ENCODE measurements at regions not wholly inside any gene's neighbourhood (a gene's known extent, or its start where the extent isn't known, plus 50 kb on each side); places are given as distances from the start of the nearest gene placed in this dataset.

GRCh38 chr4:144295286-144295995 lies 154.9 kb upstream of the GYPA start:
- H3K27ac ChIP-seq (ENCODE audit: low read depth in 1 of 2, low read length in 2 of 2): no peak overlapping the region
- WGBS, 2 donors: 80 to 87% methylated on average over 8 of the region's 8 CpGs
- H3K4me3 ChIP-seq (ENCODE audit: low read length in 2 of 2): no peak overlapping the region
- no peaks in the 10 kb centered on the region for H3K27me3 ChIP-seq (ENCODE audit: control insufficient read depth in 1 of 2, insufficient read depth in 2 of 2, low read length in 1 of 2)
- ATAC-seq (ENCODE audit: low FRiP score) (no peak), DNase-seq (no peak)
- no peaks in the 10 kb centered on the region for H3K9me3 ChIP-seq (ENCODE audit: control insufficient read depth, low read length)
- no peaks in the 10 kb centered on the region for H3K36me3 ChIP-seq (ENCODE audit: control insufficient read depth in 1 of 2, insufficient read depth in 2 of 2, low read length in 1 of 2)
- intact Hi-C loops (cut with DNase I): no loop called here
- H3K4me1 ChIP-seq (ENCODE audit: control insufficient read depth in 1 of 2, insufficient read depth in 2 of 2, low read length in 2 of 2): no peaks in the 10 kb centered on the region

- Histone ChIP-seq H3K4me1 (ENCODE audit: control insufficient read depth in 1 of 2, insufficient read depth in 2 of 2, low read length in 2 of 2) (no peaks in the 10 kb centered on the region), H3K27me3 (ENCODE audit: control insufficient read depth in 1 of 2, insufficient read depth in 2 of 2, low read length in 1 of 2) (no peaks in the 10 kb centered on the region), H3K9me3 (ENCODE audit: control insufficient read depth, low read length) (no peaks in the 10 kb centered on the region), H3K27ac (ENCODE audit: low read depth in 1 of 2, low read length in 2 of 2) (no peak overlapping the region), H3K4me3 (ENCODE audit: low read length in 2 of 2) (no peak overlapping the region), H3K36me3 (ENCODE audit: control insufficient read depth in 1 of 2, insufficient read depth in 2 of 2, low read length in 1 of 2) (no peaks in the 10 kb centered on the region)
- intact Hi-C loops (cut with DNase I): no loop called here
- ATAC-seq (ENCODE audit: low FRiP score): no peak
- DNase-seq: no peak
- WGBS, 2 donors: 92 to 100% methylated on average over 2 of the region's 2 CpGs
Observed at GRCh38 chr4:144296941-144297340, 156.4 kb upstream of the GYPA start.

- intact Hi-C loops (cut with DNase I): no loop called here
- H3K4me1 ChIP-seq (ENCODE audit: control insufficient read depth in 1 of 2, insufficient read depth in 2 of 2, low read length in 2 of 2): no peaks in the 10 kb centered on the region
- 32 to 40% methylated on average over 3 of the region's 3 CpGs for WGBS, 2 donors
- no peaks in the 10 kb centered on the region for H3K36me3 ChIP-seq (ENCODE audit: control insufficient read depth in 1 of 2, insufficient read depth in 2 of 2, low read length in 1 of 2)
- H3K4me3 ChIP-seq (ENCODE audit: low read length in 2 of 2): no peak overlapping the region
- no peak overlapping the region for H3K27ac ChIP-seq (ENCODE audit: low read depth in 1 of 2, low read length in 2 of 2)
- no peak for ATAC-seq (ENCODE audit: low FRiP score)
- H3K9me3 ChIP-seq (ENCODE audit: control insufficient read depth, low read length): no peaks in the 10 kb centered on the region
- no peaks in the 10 kb centered on the region for H3K27me3 ChIP-seq (ENCODE audit: control insufficient read depth in 1 of 2, insufficient read depth in 2 of 2, low read length in 1 of 2)
- DNase-seq: no peak
Observed at GRCh38 chr4:144298519-144298918, 158.0 kb upstream of the GYPA start.

DNA sequence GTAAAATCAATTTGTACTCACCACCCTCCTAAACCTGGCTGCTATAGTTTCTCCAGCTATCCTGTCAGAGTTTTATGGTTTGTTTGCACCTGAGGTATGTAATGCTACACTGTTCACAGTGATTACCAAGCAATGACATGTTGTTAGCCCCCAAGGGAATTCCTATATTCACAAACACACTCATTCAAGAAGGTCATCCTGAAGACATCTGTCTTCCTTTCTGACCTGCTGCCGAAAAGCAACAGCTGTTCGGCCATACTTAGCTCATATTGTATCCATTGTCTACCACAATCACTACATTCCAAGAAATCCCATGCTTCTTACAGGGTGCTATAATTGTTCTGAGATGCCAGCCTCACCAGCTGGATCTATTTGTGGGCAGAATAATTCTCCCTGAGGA lies 160.1 kb upstream of the GYPA start:
- DNase-seq: no peak
- intact Hi-C loops (cut with DNase I): no loop called here
- no peak for ATAC-seq (ENCODE audit: low FRiP score)

DNA sequence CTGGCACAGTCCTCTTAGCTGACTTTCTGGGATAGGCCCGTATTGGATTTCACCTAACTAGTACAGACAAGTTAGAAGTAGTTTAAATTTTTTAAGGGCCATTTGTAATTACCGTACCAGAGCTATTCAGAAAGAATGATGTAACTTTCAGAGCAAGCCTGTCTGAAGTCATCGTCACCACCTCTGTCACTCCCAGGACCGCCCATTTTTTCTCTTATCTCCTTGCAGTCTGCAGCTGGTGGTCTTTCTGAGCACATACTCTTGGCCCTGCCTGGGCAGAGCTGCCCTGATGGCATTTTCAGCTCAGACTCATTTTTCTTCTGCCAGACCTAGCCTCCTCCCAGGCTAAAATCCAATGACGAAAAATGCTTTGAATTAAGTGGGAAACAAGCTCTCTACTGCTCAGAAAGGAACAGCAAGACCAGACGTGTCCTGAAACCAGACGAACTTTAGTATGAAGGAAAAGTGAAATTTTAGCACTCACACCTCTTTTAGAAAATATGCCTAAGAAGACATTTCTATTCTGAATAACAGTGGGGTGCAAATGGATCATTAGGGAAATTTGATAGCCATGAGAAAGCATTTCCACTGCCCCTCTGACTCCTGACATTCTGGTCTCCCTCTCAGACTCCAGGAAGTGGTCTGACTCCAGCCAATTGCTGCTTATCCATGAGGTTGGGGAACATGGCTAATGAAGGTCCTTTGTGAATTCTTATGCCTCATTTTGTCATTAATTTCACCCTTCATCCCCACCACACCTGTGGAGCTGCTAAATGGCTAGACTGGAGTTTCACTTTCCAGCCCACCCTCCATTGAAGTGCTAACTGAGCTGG lies 162.4 kb upstream of the GYPA start:
- H3K36me3 ChIP-seq (ENCODE audit: control insufficient read depth in 1 of 2, insufficient read depth in 2 of 2, low read length in 1 of 2): no peaks in the 10 kb centered on the region
- H3K4me3 ChIP-seq (ENCODE audit: low read length in 2 of 2): no peak overlapping the region
- H3K27me3 ChIP-seq (ENCODE audit: control insufficient read depth in 1 of 2, insufficient read depth in 2 of 2, low read length in 1 of 2): no peaks in the 10 kb centered on the region
- intact Hi-C loops (cut with DNase I): no loop called here
- DNase-seq: no peak
- no peaks in the 10 kb centered on the region for H3K4me1 ChIP-seq (ENCODE audit: control insufficient read depth in 1 of 2, insufficient read depth in 2 of 2, low read length in 2 of 2)
- 45 to 46% methylated on average over 7 of the region's 7 CpGs for WGBS, 2 donors
- no peak overlapping the region for H3K27ac ChIP-seq (ENCODE audit: low read depth in 1 of 2, low read length in 2 of 2)
- H3K9me3 ChIP-seq (ENCODE audit: control insufficient read depth, low read length): no peaks in the 10 kb centered on the region
- no peak for ATAC-seq (ENCODE audit: low FRiP score)

More for the DNA sequence above, 160.1 kb upstream of the GYPA start:
- Histone ChIP-seq H3K9me3 (ENCODE audit: control insufficient read depth, low read length) (no peaks in the 10 kb centered on the region), H3K4me3 (ENCODE audit: low read length in 2 of 2) (no peak overlapping the region), H3K36me3 (ENCODE audit: control insufficient read depth in 1 of 2, insufficient read depth in 2 of 2, low read length in 1 of 2) (no peaks in the 10 kb centered on the region), H3K27ac (ENCODE audit: low read depth in 1 of 2, low read length in 2 of 2) (no peak overlapping the region), H3K27me3 (ENCODE audit: control insufficient read depth in 1 of 2, insufficient read depth in 2 of 2, low read length in 1 of 2) (no peaks in the 10 kb centered on the region), H3K4me1 (ENCODE audit: control insufficient read depth in 1 of 2, insufficient read depth in 2 of 2, low read length in 2 of 2) (no peaks in the 10 kb centered on the region)
- WGBS, 2 donors: 48 to 51% methylated on average over 2 of the region's 2 CpGs

- Histone ChIP-seq H3K4me3 (ENCODE audit: low read length in 2 of 2) (no peak overlapping the region), H3K4me1 (ENCODE audit: control insufficient read depth in 1 of 2, insufficient read depth in 2 of 2, low read length in 2 of 2) (no peaks in the 10 kb centered on the region), H3K9me3 (ENCODE audit: control insufficient read depth, low read length) (no peaks in the 10 kb centered on the region), H3K27me3 (ENCODE audit: control insufficient read depth in 1 of 2, insufficient read depth in 2 of 2, low read length in 1 of 2) (no peaks in the 10 kb centered on the region), H3K27ac (ENCODE audit: low read depth in 1 of 2, low read length in 2 of 2) (no peak overlapping the region), H3K36me3 (ENCODE audit: control insufficient read depth in 1 of 2, insufficient read depth in 2 of 2, low read length in 1 of 2) (no peaks in the 10 kb centered on the region)
- intact Hi-C loops (cut with DNase I): no loop called here
- 79 to 80% methylated on average over 2 of the region's 2 CpGs for WGBS, 2 donors
- ATAC-seq (ENCODE audit: low FRiP score) (no peak), DNase-seq (no peak)
Observed at GRCh38 chr4:144304025-144304424, 163.5 kb upstream of the GYPA start.

GRCh38 chr4:144310535-144310934 lies 170.0 kb upstream of the GYPA start:
- DNase-seq (no peak), ATAC-seq (ENCODE audit: low FRiP score) (no peak)
- intact Hi-C loops (cut with DNase I): no loop called here
- no peaks in the 10 kb centered on the region for H3K27me3 ChIP-seq (ENCODE audit: control insufficient read depth in 1 of 2, insufficient read depth in 2 of 2, low read length in 1 of 2)
- no peaks in the 10 kb centered on the region for H3K4me1 ChIP-seq (ENCODE audit: control insufficient read depth in 1 of 2, insufficient read depth in 2 of 2, low read length in 2 of 2)
- H3K36me3 ChIP-seq (ENCODE audit: control insufficient read depth in 1 of 2, insufficient read depth in 2 of 2, low read length in 1 of 2): no peaks in the 10 kb centered on the region
- no peak overlapping the region for H3K27ac ChIP-seq (ENCODE audit: low read depth in 1 of 2, low read length in 2 of 2)
- H3K4me3 ChIP-seq (ENCODE audit: low read length in 2 of 2): no peak overlapping the region
- WGBS, 2 donors: 86% methylated on average over 4 of the region's 4 CpGs
- peaks cover 9% of the 10 kb centered on the region for H3K9me3 ChIP-seq (ENCODE audit: control insufficient read depth, low read length)

GRCh38 chr4:144313370-144313769 lies 172.9 kb upstream of the GYPA start:
- ATAC-seq (ENCODE audit: low FRiP score) (no peak), DNase-seq (no peak)
- Histone ChIP-seq H3K4me1 (ENCODE audit: control insufficient read depth in 1 of 2, insufficient read depth in 2 of 2, low read length in 2 of 2) (no peaks in the 10 kb centered on the region), H3K4me3 (ENCODE audit: low read length in 2 of 2) (no peak overlapping the region), H3K36me3 (ENCODE audit: control insufficient read depth in 1 of 2, insufficient read depth in 2 of 2, low read length in 1 of 2) (no peaks in the 10 kb centered on the region), H3K9me3 (ENCODE audit: control insufficient read depth, low read length) (peaks cover 9% of the 10 kb centered on the region), H3K27ac (ENCODE audit: low read depth in 1 of 2, low read length in 2 of 2) (no peak overlapping the region), H3K27me3 (ENCODE audit: control insufficient read depth in 1 of 2, insufficient read depth in 2 of 2, low read length in 1 of 2) (no peaks in the 10 kb centered on the region)
- intact Hi-C loops (cut with DNase I): no loop called here

DNA sequence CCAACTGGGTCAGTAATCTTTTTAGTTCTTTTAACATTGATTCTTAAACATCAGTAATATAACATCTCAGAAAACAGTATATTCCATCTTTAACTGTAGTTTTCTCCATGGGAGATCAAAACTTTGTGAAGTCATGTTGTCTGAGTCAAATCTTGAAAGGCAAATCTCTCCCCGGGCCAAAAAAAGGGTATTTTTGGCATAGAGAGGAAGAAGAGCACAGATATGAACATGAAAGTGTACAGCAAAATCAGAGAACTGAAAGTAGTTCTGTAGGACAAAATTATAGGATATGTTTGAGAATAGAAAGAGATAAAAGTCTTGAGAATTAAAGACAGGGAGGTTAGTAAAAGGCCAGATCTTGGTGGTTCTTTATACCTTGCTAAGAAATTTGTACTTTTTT lies 176.4 kb upstream of the GYPA start:
- Histone ChIP-seq H3K36me3 (ENCODE audit: control insufficient read depth in 1 of 2, insufficient read depth in 2 of 2, low read length in 1 of 2) (no peaks in the 10 kb centered on the region), H3K4me1 (ENCODE audit: control insufficient read depth in 1 of 2, insufficient read depth in 2 of 2, low read length in 2 of 2) (no peaks in the 10 kb centered on the region), H3K27me3 (ENCODE audit: control insufficient read depth in 1 of 2, insufficient read depth in 2 of 2, low read length in 1 of 2) (no peaks in the 10 kb centered on the region), H3K4me3 (ENCODE audit: low read length in 2 of 2) (no peak overlapping the region), H3K9me3 (ENCODE audit: control insufficient read depth, low read length) (peaks cover 9% of the 10 kb centered on the region), H3K27ac (ENCODE audit: low read depth in 1 of 2, low read length in 2 of 2) (no peak overlapping the region)
- WGBS, 2 donors: 73 to 75% methylated on average over 1 of the region's 1 CpG
- DNase-seq: no peak
- intact Hi-C loops (cut with DNase I): no loop called here
- no peak for ATAC-seq (ENCODE audit: low FRiP score)

Measured in aorta (tissue), 5 donors.